Osteocyte (in vitro differentiated cells): ENCODE measurements at regions not wholly inside any gene's neighbourhood (a gene's known extent, or its start where the extent isn't known, plus 50 kb on each side); places are given as distances from the start of the nearest gene placed in this dataset.

Source experiments
- DNase-seq: peaks from one replicate; pipeline ENCODE4 v3.0.0; 2021; ENCODE audit warnings: mixed read lengths; ENCODE audit not compliant: unreplicated experiment; ENCODE audit errors: extremely low spot score
- H3K27ac Mint-ChIP-seq: one replicate; pipeline ENCODE4 v1.8.0; 2021; ENCODE audit warnings: mild to moderate bottlenecking, mixed read lengths; ENCODE audit not compliant: unreplicated experiment
- H3K27me3 Mint-ChIP-seq: one replicate; pipeline ENCODE4 v1.8.0; 2021; ENCODE audit warnings: mixed read lengths; ENCODE audit not compliant: unreplicated experiment
- H3K36me3 Mint-ChIP-seq: one replicate; pipeline ENCODE4 v1.8.0; 2021; ENCODE audit warnings: mixed read lengths; ENCODE audit not compliant: unreplicated experiment
- H3K4me1 Mint-ChIP-seq: one replicate; pipeline ENCODE4 v1.8.0; 2021; ENCODE audit warnings: mixed read lengths; ENCODE audit not compliant: unreplicated experiment
- H3K4me3 Mint-ChIP-seq: one replicate; pipeline ENCODE4 v1.8.0; 2021; ENCODE audit warnings: mild to moderate bottlenecking, moderate library complexity, mixed read lengths; ENCODE audit not compliant: unreplicated experiment
- H3K9me3 Mint-ChIP-seq: one replicate; pipeline ENCODE4 v1.8.0; 2021; ENCODE audit warnings: mixed read lengths; ENCODE audit not compliant: unreplicated experiment
- CTCF ChIP-seq: fragments of 200-600 bp; sonication (generic); IDR thresholded peaks from 2 replicates; pipeline ENCODE4 v1.5.0; 2021; ENCODE audit warnings: antibody characterized with exemption, mild to moderate bottlenecking, moderate library complexity

- TF ChIP-seq CTCF: no peak
- Mint-ChIP-seq H3K27ac (no peak overlapping the region), H3K4me1 (no peaks in the 10 kb centered on the region), H3K36me3 (peaks cover 4% of the 10 kb centered on the region), H3K9me3 (peaks cover 4% of the 10 kb centered on the region), H3K4me3 (no peak overlapping the region), H3K27me3 (no peaks in the 10 kb centered on the region)
- DNase-seq: no peak
Observed at GRCh38 chr5:93810780-93811179, 69.4 kb upstream of the POU5F2 start.

- H3K36me3 Mint-ChIP-seq: peaks cover 3% of the 10 kb centered on the region
- no peak overlapping the region for H3K27ac Mint-ChIP-seq
- no peaks in the 10 kb centered on the region for H3K27me3 Mint-ChIP-seq
- peaks cover 4% of the 10 kb centered on the region for H3K9me3 Mint-ChIP-seq
- TF ChIP-seq CTCF: no peak
- no peak for DNase-seq
- no peak overlapping the region for H3K4me3 Mint-ChIP-seq
- no peaks in the 10 kb centered on the region for H3K4me1 Mint-ChIP-seq
Observed at GRCh38 chr5:93809430-93809829, 68.0 kb upstream of the POU5F2 start.

- Mint-ChIP-seq H3K27ac (no peak overlapping the region), H3K4me3 (no peak overlapping the region), H3K27me3 (no peaks in the 10 kb centered on the region), H3K4me1 (no peaks in the 10 kb centered on the region), H3K36me3 (no peaks in the 10 kb centered on the region), H3K9me3 (no peaks in the 10 kb centered on the region)
- no peak for DNase-seq
- no peak for TF ChIP-seq CTCF
Observed at GRCh38 chr5:93807846-93808245, 66.4 kb upstream of the POU5F2 start.

GRCh38 chr5:93805616-93806379 lies 64.4 kb upstream of the POU5F2 start:
- Mint-ChIP-seq H3K9me3 (no peaks in the 10 kb centered on the region), H3K27ac (no peak overlapping the region), H3K36me3 (no peaks in the 10 kb centered on the region), H3K4me3 (no peak overlapping the region), H3K4me1 (peaks cover 4% of the 10 kb centered on the region), H3K27me3 (no peaks in the 10 kb centered on the region)
- TF ChIP-seq CTCF: no peak
- DNase-seq: no peak

GRCh38 chr5:93800988-93801811 lies 59.8 kb upstream of the POU5F2 start:
- DNase-seq: no peak
- no peak overlapping the region for H3K4me3 Mint-ChIP-seq
- H3K27ac Mint-ChIP-seq: no peak overlapping the region
- no peaks in the 10 kb centered on the region for H3K36me3 Mint-ChIP-seq
- no peaks in the 10 kb centered on the region for H3K9me3 Mint-ChIP-seq
- H3K27me3 Mint-ChIP-seq: no peaks in the 10 kb centered on the region
- H3K4me1 Mint-ChIP-seq: peaks cover 4% of the 10 kb centered on the region
- peak; percentile 83 for TF ChIP-seq CTCF
